Gastrocnemius medialis (tissue), 4 donors: ENCODE measurements at regions not wholly inside any gene's neighbourhood (a gene's known extent, or its start where the extent isn't known, plus 50 kb on each side); places are given as distances from the start of the nearest gene placed in this dataset.

ENCODE experiments used
- CTCF ChIP-seq, 5 experiments: fragments of 450-650 bp in 3 of 5; fragments of 200-600 bp in 2 of 5; sonication (generic) in 2 of 5; IDR thresholded peaks in 4 of 5; conservative IDR thresholded peaks in 1 of 5; 1 replicate in 4 of 5; 2 replicates in 1 of 5; pipeline ENCODE4 v1.5.1; 2016 to 2019; ENCODE audit warnings: antibody characterized with exemption in 5 of 5, mild to moderate bottlenecking in 3 of 5, moderate library complexity in 3 of 5
- POLR2A ChIP-seq, 2 donors: fragments of 450-650 bp; IDR thresholded peaks; one replicate each; pipeline ENCODE4 v1.6.1; 2017; ENCODE audit warnings: antibody characterized with exemption in 2 of 2, mild to moderate bottlenecking in 2 of 2, moderate library complexity in 2 of 2

GRCh38 chr6:22891934-22892333 is 322.6 kb downstream of the HDGFL1 start:
- TF ChIP-seq CTCF (IDR thresholded peaks at IDR 0.05 in 4 of 5, conservative IDR thresholded peaks at IDR 0.05 in 1 of 5), result no peak
- TF ChIP-seq POLR2A (IDR thresholded peaks at IDR 0.05), result no peak
